GM21360 (cell line): ENCODE measurements at regions not wholly inside any gene's neighbourhood (a gene's known extent, or its start where the extent isn't known, plus 50 kb on each side); places are given as distances from the start of the nearest gene placed in this dataset.
"Not testable (repeated sequence)": the region's sequence is repeated elsewhere in the genome, so short reads cannot be mapped to it uniquely, and the experiment has no call there.

Source experiments
- ATAC-seq: cut with Tn5 transposase; IDR thresholded peaks from one replicate; pipeline ENCODE4 v1.9.1; 2021; ENCODE audit warnings: mild to moderate bottlenecking, moderate library complexity; ENCODE audit not compliant: unreplicated experiment

GRCh38 chr4:107470173-107470572, 249.9 kb downstream of the PAPSS1 start:
- ATAC-seq = no peak

DNA sequence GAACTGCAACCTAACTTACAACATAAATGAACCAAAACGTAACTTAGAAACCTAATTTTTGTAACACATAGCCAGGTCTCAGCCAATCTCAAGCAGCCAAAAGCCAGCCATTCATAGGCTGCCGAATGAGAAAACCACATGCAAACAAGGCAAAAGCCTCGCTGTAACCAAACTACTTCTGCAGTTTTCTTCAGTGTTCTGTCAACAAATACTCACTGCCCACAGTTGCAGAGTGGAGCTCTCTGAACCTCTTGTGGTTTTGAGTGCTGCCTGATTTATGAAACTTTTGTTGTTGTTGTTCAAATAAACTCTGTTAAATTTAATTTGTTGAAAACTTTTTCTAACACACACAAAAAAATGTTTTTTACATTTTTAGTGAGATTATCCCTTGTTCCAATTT, 251.2 kb downstream of the PAPSS1 start:
- no peak for ATAC-seq

DNA sequence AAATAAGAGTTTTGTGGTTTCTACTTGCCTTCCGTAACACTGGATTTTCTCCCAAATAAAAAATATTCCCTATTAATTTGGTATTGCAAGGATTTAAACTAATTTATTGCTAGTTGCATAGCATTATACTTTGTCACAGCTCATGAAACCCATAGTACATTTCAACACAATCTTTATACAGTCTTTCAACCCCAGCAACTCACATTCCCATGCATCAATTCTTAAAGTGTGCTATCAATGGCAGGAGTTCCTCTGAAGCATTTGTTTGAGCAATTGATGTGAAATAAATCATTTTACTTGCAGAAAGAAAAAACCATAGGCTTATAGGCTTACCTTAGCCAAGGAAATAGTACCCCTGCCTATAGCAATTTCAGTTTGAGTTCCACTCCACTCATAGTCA, 251.9 kb downstream of the PAPSS1 start:
- ATAC-seq = no peak

- ATAC-seq = no peak
These were observed 252.6 kb downstream of the PAPSS1 start for GRCh38 chr4:107467461-107467860.

GRCh38 chr4:107458194-107458593, 261.8 kb downstream of the PAPSS1 start:
- ATAC-seq = no peak

DNA sequence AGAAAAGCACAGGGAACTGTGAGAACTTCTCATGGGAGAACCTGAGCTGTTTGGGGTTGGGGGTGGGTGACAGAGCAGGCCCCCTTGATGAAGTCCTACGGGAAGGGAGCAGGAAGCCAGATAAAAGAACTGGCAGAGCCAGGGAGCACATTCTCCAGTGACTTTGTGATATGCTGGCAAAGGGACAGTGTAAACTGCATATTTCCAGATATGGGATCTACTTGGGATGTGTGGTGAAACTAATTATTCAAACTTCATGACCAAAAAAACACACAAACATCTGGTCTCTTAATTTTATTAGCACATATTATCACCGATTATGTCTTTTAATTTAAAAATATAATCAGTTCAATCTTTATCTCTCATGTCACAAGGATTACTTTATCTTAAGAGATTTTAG, 266.0 kb downstream of the PAPSS1 start:
- no peak for ATAC-seq

GRCh38 chr4:107452717-107453630, 267.1 kb downstream of the PAPSS1 start:
- no peak for ATAC-seq

DNA sequence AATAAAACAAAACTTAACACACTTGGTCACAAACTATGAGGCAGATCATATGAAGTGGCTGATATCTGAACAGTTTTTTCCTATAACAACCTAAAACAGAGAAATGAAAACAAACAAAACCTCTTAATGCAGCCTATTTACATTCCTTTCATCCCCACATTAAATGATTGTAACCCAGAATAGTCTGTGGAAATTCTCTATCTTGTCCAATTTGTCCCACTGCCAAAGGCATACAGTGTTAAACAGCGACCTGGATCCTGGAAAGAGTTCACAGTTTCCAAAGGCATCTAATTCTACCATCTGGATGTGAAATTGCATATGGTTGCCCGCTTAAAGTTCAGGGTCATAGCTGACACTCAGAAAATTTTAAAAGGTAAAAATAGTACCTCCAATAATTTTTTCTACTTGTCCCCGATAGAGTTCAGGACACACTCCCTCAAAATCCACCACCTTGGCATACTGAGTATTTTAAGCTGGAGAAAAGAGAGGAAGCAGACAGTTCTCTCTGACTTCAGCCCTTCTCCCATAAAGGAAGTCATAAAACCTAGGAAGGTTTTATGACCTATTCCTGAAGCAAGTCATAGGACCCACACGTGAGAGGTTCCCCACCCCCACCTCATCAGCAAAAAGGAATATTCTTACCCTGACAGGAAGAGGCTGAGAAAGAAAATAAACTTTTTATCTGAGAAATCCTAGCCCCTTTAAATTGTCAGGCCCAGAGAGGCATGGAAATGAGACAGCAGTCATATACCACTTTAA, 270.2 kb downstream of the PAPSS1 start:
- ATAC-seq = no peak

DNA sequence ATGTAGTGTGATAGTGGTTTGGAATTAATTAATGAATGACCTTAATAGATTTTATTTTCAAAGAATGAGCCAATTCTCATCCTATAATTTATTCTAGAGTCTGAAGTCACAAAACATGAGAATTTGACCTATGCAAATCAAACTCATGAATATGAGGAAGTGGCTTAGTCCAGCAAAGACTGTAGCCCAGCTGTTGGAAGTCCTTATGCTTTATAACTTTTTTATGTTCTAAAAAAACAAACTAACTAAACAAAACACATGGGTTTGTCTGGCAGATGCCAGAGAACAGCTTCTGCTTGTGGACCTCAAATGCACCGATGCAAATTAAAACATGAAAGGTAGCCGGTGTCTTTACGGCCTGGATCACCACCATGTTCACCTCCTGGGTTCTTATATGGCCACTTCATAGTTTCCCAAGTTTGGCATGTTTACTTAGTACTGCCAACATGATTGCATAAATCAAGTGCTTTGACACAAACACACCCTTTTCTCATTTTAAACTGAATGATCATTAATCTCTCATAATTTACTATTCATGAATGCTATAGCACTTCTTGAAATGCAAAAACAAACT, 277.4 kb downstream of the PAPSS1 start:
- no peak for ATAC-seq

GRCh38 chr4:107439401-107439800, 280.6 kb downstream of the PAPSS1 start:
- ATAC-seq = no peak

DNA sequence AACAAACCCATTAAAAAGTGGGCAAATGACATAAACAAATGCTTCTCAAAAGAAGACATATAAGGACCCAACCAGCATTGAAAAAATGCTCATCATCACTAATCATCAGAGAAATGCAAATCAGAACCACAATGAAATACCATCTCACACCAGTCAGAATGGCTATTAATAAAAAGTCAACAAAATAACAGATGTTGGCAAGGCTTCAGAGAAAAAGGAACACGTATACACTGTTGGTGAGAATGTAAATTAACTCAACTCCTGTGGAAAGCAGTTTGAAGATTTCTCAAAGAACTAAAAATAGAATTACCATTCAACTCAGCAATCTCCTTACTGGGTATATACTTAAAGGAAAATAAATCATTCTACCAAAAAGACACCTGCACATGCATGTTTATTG, 283.6 kb downstream of the PAPSS1 start:
- ATAC-seq = not testable (repeated sequence)

GRCh38 chr4:107432451-107432850, 287.6 kb downstream of the PAPSS1 start:
- no peak for ATAC-seq

DNA sequence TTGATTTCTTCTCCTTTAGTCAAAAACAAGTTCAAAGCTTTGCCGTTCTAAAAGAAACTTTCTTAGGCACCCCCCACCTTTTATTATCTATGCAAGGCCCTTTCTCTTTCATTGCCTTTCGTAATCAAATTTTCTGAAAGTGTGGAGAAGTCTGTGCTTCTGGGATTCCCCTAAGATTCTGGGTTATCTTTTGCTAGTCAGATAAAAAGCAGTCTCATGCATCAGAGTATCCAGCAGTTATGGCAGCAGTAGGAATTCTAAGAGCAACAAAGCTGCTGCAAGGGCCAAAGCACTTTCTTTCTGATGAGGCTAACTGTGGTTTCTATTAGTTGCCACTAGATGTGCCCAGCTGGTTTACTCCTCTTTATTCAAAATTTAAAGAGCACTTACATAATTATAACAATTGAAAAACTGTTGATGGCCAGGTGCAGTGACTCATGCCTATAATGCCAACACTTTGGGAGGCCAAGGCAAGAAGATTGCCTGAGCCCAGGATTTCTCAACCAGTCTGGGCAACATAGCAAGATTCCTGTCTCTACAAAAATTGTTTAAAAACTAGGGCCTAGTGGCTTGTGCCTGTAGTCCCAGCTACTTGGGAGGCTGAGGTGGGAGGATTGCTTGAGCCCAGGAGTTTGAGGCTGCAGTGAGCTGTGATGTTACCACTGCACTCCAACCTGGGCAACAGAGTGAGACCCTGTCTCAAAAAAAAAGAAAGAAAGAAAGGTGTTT, 296.2 kb downstream of the PAPSS1 start:
- no peak for ATAC-seq

DNA sequence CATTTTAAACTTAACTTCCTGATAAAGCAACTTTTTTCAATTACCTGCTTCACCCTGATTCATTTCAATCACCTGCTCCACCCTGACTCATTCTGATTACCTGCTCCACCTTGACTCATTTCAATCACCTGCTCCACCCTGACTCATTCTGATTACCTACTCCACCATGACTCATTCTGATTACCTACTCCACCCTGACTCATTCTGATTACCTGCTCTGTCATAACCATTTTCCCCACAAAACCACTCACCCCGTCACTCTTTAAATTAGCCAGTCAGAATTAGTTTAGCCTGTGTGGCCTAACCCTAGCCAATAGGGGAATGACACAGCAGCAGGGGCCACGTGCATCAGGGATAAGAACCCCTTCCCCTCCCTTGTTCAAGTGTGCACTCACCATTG, 300.5 kb downstream of the PAPSS1 start:
- ATAC-seq = not testable (repeated sequence)

GRCh38 chr4:107419052-107419451, 301.0 kb downstream of the PAPSS1 start:
- ATAC-seq = no peak

DNA sequence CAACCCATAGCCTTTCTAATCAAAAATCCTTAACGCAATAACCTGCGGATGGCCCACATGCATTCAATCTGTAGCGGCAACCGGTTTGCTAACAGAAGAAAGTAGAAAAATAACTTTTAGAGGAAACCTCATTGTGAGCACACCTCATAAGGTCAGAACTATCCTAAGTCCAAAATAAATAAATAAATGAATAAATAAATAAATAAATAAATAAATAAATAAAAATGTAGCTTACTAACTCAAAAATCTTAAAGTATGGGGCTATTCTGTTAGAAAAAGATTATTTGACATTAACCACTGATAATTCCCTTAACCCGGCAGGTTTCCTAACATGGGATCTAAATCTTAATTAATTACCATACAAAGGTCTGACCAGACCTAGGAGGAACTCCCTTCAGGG, 304.5 kb downstream of the PAPSS1 start:
- ATAC-seq = not testable (repeated sequence)

- not testable (repeated sequence) for ATAC-seq
These were observed 310.2 kb downstream of the PAPSS1 start for GRCh38 chr4:107409872-107410271.

GRCh38 chr4:107408968-107409367, 311.1 kb downstream of the PAPSS1 start:
- no peak for ATAC-seq

DNA sequence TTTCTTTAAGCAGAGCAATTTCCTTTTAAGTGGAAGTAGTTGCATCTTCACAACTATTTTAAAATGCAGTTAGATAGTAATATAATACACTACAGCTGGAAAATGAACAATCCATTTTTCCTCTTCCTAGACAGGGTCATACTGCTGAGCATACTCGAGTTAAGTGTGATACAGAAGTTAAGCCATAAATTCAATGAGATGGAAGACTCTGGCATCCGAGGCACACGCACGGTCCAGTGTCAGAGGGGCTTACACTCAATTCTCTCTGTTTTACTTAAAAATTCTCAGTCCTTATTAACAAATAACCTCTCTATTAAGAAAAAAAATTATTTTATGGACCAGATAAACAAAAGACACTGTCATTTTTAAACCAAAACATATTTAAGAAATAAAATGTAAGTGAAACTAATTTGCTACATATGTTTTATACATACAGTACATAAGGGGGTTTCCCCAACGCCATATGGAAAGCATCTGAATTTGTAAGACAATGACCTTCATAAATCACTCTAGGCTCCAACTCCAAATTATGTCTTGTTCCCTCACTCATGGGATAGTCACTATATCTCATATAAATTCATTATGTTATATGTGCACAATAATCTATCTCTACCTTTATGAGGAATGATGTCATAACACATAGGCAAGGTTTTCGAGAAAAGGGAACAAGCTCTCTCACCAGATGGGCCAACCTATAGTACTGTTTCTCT, 315.3 kb downstream of the PAPSS1 start:
- ATAC-seq = no peak

DNA sequence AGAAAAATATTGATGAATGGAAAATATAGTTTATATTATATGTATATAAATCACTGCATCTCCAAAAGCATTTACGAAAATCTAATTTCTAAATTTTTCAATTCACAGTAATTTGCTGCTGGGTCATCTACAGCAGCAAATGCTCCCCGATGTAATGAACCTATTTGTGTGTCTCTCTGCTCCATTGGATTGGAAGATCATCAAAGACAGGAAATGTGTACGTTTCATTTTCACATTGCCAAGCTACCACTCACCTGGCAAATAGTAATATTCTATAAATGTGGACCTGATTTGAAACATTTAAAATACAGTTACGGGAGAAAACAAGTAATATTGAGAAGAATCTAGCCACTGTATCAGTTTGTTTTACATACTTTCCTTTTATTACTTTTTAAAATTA, 317.7 kb downstream of the PAPSS1 start:
- peak; percentile 75 for ATAC-seq
